ENCODE measurements at regions not wholly inside any gene's neighbourhood (a gene's known extent, or its start where the extent isn't known, plus 50 kb on each side); places are given as distances from the start of the nearest gene placed in this dataset.

DNA sequence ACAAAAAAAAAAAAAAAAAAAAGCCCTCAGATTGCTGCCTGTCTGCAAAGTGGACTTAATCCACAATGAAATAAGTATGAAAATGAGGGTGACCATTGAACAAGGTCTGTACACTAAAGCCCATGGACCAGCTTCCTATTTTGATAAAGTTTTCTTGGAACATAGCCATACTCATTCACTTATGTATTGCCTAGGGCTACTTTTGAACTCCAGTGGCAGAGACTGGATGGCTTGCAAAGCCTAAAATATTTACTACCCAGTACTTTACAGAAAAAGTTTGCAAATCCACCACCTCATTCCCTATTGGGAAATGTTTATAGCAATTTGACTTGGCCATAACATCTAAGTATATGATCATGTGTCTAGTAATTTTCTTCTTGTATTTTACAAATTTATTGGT lies 481.7 kb downstream of the NAF1 start:
- H3K36me3 ChIP-seq, result no peaks in the 10 kb centered on the region
- no peak for DNase-seq
- TF ChIP-seq POLR2AphosphoS5 (IDR thresholded peaks at IDR 0.05), result no peak
- TF ChIP-seq POLR2A (IDR thresholded peaks at IDR 0.05), result no peak
- TF ChIP-seq, protein P1, sequence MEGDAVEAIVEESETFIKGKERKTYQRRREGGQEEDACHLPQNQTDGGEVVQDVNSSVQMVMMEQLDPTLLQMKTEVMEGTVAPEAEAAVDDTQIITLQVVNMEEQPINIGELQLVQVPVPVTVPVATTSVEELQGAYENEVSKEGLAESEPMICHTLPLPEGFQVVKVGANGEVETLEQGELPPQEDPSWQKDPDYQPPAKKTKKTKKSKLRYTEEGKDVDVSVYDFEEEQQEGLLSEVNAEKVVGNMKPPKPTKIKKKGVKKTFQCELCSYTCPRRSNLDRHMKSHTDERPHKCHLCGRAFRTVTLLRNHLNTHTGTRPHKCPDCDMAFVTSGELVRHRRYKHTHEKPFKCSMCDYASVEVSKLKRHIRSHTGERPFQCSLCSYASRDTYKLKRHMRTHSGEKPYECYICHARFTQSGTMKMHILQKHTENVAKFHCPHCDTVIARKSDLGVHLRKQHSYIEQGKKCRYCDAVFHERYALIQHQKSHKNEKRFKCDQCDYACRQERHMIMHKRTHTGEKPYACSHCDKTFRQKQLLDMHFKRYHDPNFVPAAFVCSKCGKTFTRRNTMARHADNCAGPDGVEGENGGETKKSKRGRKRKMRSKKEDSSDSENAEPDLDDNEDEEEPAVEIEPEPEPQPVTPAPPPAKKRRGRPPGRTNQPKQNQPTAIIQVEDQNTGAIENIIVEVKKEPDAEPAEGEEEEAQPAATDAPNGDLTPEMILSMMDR (IDR thresholded peaks at IDR 0.05 in 8 of 11, conservative IDR thresholded peaks at IDR 0.05 in 3 of 11), result no peak
- peaks cover 0 to 2% (median 0%) of the 10 kb centered on the region in 8 donors for H3K9me3 ChIP-seq
- no peaks in the 10 kb centered on the region for H3K4me1 ChIP-seq
- intact Hi-C loops (cut with DNase I; ENCODE audit: low total_unique reads), result no loop called here
- H3K27ac ChIP-seq, result no peak overlapping the region
- H3K4me3 ChIP-seq, result no peak overlapping the region
- H3K27me3 ChIP-seq (replicated peaks in 1 of 7), result no peaks in the 10 kb centered on the region

DNA sequence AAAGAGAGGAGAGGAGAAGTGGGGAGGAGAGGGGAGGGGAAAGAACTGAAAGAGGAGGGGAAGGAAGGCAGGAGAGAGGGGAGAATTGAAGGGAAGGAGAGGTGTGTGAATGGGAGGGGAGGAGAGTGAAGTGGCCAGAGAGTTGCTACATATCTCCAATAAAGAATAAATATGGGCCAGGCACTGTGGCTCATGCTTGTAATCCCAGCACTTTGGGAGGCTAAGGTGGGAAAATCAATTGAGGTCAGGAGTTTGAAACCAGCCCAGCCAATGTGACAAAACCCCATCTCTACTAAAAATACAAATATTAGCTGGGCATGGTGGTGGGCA lies 482.4 kb downstream of the NAF1 start:
- no peak for DNase-seq
- TF ChIP-seq POLR2AphosphoS5 (IDR thresholded peaks at IDR 0.05) (no peak), POLR2A (IDR thresholded peaks at IDR 0.05) (no peak)
- TF ChIP-seq, protein P1 (IDR thresholded peaks at IDR 0.05 in 8 of 11, conservative IDR thresholded peaks at IDR 0.05 in 3 of 11), result no peak
- Histone ChIP-seq H3K27ac (no peak overlapping the region), H3K4me3 (no peak overlapping the region), H3K27me3 (replicated peaks in 1 of 7) (no peaks in the 10 kb centered on the region), H3K4me1 (no peaks in the 10 kb centered on the region), H3K9me3 (peaks cover 0 to 9% (median 1%) of the 10 kb centered on the region in 8 donors), H3K36me3 (no peaks in the 10 kb centered on the region)
- intact Hi-C loops (cut with DNase I; ENCODE audit: low total_unique reads), result no loop called here

DNA sequence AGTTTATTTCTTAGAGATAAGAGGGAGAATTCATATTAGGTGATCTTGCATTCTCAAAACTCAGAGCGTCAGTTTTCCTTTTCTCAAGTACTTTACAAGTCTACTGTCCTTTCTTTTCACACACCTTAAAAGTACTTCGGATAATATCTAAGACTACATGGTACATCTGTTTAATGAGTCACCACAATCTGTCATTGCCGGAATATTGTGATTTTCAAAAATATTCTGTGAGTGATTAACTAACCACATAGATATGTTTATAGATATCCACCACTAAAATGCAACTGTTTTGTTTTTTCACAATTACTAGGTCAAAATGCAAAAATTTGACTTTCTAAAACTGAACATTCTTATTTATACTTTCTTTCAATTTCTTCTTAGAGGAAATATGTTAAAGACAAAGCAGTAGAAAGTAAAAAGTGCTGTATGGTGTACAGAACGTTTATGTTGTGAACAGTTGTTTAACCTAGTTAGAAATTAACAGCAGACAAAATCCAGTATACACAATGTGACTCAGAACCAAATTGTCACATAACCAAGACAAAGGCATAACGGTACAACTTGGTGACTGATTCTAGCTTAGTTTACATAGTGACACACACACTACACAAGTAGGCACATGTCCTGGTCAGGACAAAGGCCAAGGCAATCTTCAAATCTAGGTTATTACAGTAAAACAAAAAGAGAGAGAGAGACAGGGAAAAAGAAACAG lies 482.9 kb downstream of the NAF1 start:
- DNase-seq, result no peak
- intact Hi-C loops (cut with DNase I; ENCODE audit: low total_unique reads), result no loop called here
- no peak overlapping the region for H3K27ac ChIP-seq
- H3K27me3 ChIP-seq (replicated peaks in 1 of 7), result no peaks in the 10 kb centered on the region
- peaks cover 0 to 14% (median 6%) of the 10 kb centered on the region in 8 donors for H3K9me3 ChIP-seq
- H3K36me3 ChIP-seq, result no peaks in the 10 kb centered on the region
- no peak overlapping the region for H3K4me3 ChIP-seq
- TF ChIP-seq POLR2AphosphoS5 (IDR thresholded peaks at IDR 0.05) (no peak), POLR2A (IDR thresholded peaks at IDR 0.05) (no peak)
- TF ChIP-seq, protein P1 (IDR thresholded peaks at IDR 0.05 in 8 of 11, conservative IDR thresholded peaks at IDR 0.05 in 3 of 11), result no peak
- H3K4me1 ChIP-seq, result no peaks in the 10 kb centered on the region
- WGBS, 5 donors, result 59 to 74% (median 60%) methylated on average over 5 of the region's 5 CpGs

DNA sequence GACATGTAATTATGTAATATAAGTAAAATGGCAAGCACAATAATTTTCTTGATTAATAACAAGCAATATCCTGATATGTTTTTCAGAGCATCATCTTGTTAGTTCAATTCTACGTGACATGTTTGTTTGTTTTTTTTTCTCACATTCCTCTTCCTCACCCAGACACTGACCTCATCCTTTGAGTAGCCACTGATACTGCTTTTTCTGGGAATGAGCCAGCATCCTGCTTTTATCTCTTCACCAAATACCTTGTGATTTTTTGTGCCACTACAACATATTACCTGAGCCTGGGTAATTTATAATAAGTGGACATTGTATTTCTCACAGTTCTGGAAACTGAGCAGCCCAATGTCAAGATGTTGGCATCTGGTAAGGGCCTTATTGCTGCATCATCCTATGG lies 484.0 kb downstream of the NAF1 start:
- H3K4me1 ChIP-seq, result no peaks in the 10 kb centered on the region
- TF ChIP-seq POLR2AphosphoS5 (IDR thresholded peaks at IDR 0.05) (no peak), POLR2A (IDR thresholded peaks at IDR 0.05) (no peak)
- TF ChIP-seq, protein P1 (IDR thresholded peaks at IDR 0.05 in 8 of 11, conservative IDR thresholded peaks at IDR 0.05 in 3 of 11), result no peak
- H3K27ac ChIP-seq, result no peak overlapping the region
- H3K9me3 ChIP-seq, result peaks cover 0 to 24% (median 17%) of the 10 kb centered on the region in 8 donors
- 53 to 70% (median 63%) methylated on average over 1 of the region's 1 CpG for WGBS, 5 donors
- intact Hi-C loops (cut with DNase I; ENCODE audit: low total_unique reads), result no loop called here
- no peak overlapping the region for H3K4me3 ChIP-seq
- no peaks in the 10 kb centered on the region for H3K27me3 ChIP-seq (replicated peaks in 1 of 7)
- DNase-seq, result no peak
- no peaks in the 10 kb centered on the region for H3K36me3 ChIP-seq

Data from spleen (tissue), 11 donors.